Left ventricle myocardium superior (tissue), 1 donor: ENCODE measurements at regions not wholly inside any gene's neighbourhood (a gene's known extent, or its start where the extent isn't known, plus 50 kb on each side); places are given as distances from the start of the nearest gene placed in this dataset.
"Not testable (repeated sequence)": the region's sequence is repeated elsewhere in the genome, so short reads cannot be mapped to it uniquely, and the experiment has no call there.

Source experiments
- ATAC-seq: fragments of 200-7000 bp; cut with Tn5 transposase; one replicate; pipeline ENCODE4 v1.9.1; 2020; ENCODE audit warnings: mild to moderate bottlenecking, moderate library complexity
- DNase-seq: peaks from one replicate; pipeline ENCODE4 v3.0.0-alpha.2; 2020
- intact Hi-C: fragments of 100-400 bp; cut with micrococcal nuclease; formaldehyde crosslinking; loops from one replicate; pipeline ENCODE4 v1.11.0; 2022
- donor health status: DM: no; HTN: yes; CAD: no; lungs with severe emphysema.

DNA sequence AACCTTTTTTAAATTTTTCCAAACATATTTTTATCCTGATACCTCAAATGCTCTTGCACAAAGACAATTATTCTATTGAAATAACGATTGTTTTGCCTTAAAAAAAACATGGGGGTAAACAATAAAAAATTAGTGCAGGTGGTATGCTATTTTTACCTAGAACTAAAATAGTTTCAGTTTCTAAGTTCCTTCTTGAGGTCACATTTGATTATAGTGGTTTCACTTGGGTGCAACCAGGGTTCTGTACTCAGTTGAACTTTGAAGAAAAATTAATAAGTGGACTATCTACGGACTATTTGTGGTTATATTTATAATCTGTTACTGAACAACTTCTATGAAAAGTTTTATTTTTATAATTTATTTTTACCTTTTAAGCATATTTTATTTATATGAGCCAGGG is 387.1 kb upstream of the IZUMO3 start:
- ATAC-seq (no peak), DNase-seq (no peak)
- intact Hi-C loops = no loop called here

DNA sequence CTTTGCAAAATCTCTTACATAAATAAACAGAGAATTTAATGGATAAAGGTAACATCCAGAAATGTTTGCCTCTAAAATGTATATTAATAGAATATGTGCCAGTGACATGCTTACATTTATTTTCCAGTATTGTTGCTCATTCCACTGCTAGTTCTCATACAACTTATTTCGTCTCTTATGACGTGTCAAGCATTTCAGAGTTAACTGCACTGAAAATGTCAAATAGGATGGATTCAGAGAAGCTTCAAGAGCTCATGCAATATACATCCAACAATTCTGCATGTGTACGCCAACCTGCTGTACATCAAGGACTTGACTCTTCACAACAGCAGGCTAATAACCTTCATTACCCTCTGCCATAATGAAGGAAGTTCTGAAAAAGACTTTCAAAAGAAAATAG is 386.2 kb upstream of the IZUMO3 start:
- intact Hi-C loops = no loop called here
- DNase-seq (no peak), ATAC-seq (no peak)

GRCh38 chr9:24912767-24913166 is 367.1 kb upstream of the IZUMO3 start:
- no peak for DNase-seq
- intact Hi-C loops = no loop called here
- ATAC-seq = no peak

DNA sequence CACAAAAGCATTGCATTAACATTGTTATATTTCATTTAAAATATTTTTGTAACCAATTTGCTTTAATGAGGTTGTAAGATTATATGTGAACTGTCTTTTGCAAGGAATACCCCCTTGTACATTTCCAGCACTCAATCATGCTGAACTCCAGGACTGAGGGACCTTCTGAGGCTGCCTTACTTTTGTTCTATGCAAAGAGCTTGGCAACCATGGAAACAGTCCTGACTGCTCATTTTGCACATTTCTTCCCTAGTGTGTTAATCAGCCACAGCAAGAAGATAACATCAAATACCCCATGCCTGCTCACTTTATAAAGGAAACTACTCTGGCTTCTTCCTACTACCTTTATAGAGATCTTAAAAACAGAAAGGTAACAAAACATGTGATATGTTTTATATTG is 355.6 kb upstream of the IZUMO3 start:
- ATAC-seq = no peak
- DNase-seq = no peak
- intact Hi-C loops = no loop called here

GRCh38 chr9:24900179-24900578 is 354.5 kb upstream of the IZUMO3 start:
- DNase-seq (no peak), ATAC-seq (no peak)
- intact Hi-C loops = no loop called here

- DNase-seq (no peak), ATAC-seq (peak; percentile 50)
- intact Hi-C loops = no loop called here
These were observed 353.8 kb upstream of the IZUMO3 start for GRCh38 chr9:24899463-24899862.

GRCh38 chr9:24897826-24898225 is 352.1 kb upstream of the IZUMO3 start:
- no peak for DNase-seq
- intact Hi-C loops = no loop called here
- no peak for ATAC-seq

DNA sequence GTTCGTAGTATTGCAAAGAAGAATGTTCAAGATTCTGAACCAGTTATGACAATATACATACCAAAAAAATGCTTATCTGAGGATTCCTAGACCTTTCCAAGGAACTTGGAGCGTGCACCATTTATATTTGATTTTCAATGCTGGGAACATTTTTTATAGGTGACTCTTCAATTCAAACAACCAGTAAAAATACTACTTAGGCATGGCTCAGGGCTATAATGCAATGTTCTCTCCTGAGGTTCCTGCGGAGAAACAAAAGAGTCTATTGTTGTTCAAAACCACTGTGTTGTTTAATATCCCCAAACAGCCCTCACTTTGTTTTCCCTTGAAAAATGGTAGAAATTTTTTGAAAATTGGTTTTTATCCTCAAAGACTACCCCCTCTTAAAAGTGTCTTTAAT is 335.7 kb upstream of the IZUMO3 start:
- ATAC-seq (no peak), DNase-seq (no peak)
- intact Hi-C loops = no loop called here

DNA sequence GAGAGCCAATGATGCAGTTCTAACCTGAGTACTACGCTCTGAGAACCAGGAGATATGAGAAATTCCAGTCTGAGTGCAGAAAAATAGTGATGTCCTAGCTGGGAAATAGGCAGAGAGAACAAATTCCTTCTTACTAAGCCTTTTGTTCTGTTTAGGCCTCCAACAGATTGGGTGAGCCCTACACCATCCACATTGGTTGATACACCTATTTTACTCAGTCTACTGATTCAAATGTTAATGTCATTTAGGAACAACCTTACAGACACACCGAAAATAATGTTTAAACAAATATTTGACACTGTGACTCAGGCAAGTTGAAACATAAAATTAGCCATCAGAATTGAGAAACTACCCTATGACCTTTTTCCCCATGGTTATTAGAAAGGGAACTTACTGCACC is 333.9 kb upstream of the IZUMO3 start:
- intact Hi-C loops = no loop called here
- DNase-seq (no peak), ATAC-seq (no peak)

GRCh38 chr9:24856601-24857000 is 310.9 kb upstream of the IZUMO3 start:
- ATAC-seq, intact Hi-C loops, DNase-seq: not testable (repeated sequence)

GRCh38 chr9:24846248-24846912 is 300.7 kb upstream of the IZUMO3 start:
- intact Hi-C loops = no loop called here
- ATAC-seq = no peak
- no peak for DNase-seq

GRCh38 chr9:24844217-24844616 is 298.5 kb upstream of the IZUMO3 start:
- ATAC-seq = no peak
- DNase-seq = no peak
- intact Hi-C loops = no loop called here

- ATAC-seq (no peak), DNase-seq (no peak)
- intact Hi-C loops = no loop called here
These were observed 296.3 kb upstream of the IZUMO3 start for GRCh38 chr9:24841993-24842392.

DNA sequence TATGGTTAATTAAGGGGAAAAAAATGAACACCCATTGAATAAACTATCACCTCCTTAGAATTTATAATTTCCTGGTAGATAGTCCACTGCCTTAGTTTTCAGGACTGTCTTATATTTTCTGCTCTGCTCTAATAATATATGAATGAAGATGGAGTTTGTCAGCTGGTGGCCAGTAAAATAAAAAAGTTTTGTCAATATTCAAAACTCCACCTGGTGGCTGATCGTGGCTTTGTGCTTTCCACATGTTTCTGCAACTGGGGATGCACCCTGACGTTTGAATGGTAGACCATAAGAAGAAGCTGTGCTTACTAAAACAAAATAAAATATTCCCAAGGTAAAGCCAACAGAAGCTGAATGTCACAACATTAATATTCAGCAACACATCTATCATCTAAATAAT is 286.6 kb upstream of the IZUMO3 start:
- no peak for ATAC-seq
- intact Hi-C loops = no loop called here
- no peak for DNase-seq

DNA sequence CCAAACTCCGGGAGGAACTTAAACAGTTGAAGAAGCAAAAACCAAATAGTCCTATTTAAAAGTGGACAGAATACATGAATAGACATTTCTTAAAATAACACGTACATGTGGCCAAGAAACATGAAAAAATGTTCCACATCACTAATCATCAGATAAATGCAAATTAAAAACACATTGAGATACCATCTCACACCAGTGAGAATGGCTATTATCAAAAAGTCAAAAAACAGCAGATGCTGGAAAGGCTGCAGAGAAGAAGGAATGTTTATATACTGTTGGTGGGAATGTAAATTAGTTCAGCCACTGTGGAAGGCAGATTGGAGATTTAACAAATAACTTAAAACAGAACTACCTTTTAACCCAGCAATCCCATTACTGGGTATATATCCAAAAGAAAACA is 283.0 kb upstream of the IZUMO3 start:
- intact Hi-C loops = no loop called here
- DNase-seq = no peak
- no peak for ATAC-seq

- ATAC-seq (no peak), DNase-seq (no peak)
- intact Hi-C loops = no loop called here
These were observed 278.9 kb upstream of the IZUMO3 start for GRCh38 chr9:24824607-24825006.

DNA sequence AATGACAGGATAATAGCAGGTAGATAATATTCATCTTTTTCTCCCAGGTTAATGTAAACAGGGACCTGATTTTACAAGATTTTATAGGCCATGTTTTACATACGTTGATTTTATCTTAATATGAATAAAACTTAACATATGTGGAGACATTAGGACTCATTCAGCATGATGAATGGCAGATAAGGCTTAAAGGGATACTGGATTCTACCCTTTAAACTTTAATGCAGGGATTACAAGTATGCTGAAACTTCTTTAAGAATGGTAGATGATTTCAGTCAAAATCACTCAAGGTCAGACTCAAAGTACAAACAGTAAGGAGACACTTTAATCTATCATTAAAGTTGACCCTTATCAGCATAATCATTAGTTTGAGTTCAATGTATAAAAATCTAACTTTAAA is 274.5 kb upstream of the IZUMO3 start:
- intact Hi-C loops = no loop called here
- ATAC-seq (no peak), DNase-seq (no peak)

GRCh38 chr9:24817756-24818155 is 272.1 kb upstream of the IZUMO3 start:
- no peak for ATAC-seq
- DNase-seq = no peak
- intact Hi-C loops = no loop called here

DNA sequence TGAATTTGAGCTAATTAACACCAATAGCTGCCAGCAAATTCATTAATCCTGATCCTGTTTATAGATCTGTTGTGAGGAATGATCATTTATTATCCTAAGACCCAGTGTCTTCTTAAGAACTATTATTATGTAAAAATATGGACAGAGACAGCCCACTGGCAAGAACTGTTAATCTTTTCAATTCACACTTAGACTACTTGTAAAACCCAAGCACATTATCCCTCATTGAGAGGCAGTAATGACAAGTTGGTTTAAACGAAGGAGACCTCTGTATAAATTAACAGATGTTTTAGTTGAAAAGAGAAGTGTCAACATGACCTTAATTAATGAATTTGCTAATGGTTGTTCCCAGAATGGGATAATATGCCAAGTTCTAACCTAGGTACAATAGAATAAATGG is 270.3 kb upstream of the IZUMO3 start:
- intact Hi-C loops = no loop called here
- no peak for DNase-seq
- ATAC-seq = no peak

DNA sequence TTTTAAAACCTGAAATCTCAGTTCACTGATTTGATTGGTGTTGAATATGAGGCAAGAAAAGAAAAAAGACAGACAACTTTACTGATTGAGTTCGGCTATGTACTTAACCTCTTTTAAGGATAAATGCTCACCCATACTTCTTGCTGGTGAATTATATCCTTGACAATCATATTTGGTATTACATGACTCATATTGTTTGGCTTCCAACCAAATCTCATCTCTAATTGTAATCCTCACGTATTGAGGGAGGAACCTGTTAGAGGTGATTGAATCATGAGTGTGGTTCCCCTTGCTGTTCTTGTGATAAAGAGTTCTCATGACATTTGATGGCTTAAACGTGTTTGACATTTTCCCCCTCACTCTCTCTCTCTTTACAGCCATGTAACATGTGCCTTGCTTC is 255.6 kb upstream of the IZUMO3 start:
- intact Hi-C loops = no loop called here
- ATAC-seq = no peak
- no peak for DNase-seq

GRCh38 chr9:24793787-24794186 is 248.1 kb upstream of the IZUMO3 start:
- intact Hi-C loops = no loop called here
- ATAC-seq = no peak
- DNase-seq = no peak

- intact Hi-C loops = no loop called here
- no peak for ATAC-seq
These were observed 230.5 kb upstream of the IZUMO3 start for GRCh38 chr9:24776226-24776625.

More at GRCh38 chr9:24776226-24776625, 230.5 kb upstream of the IZUMO3 start:
- DNase-seq = no peak
